OCI-LY1 (cell line): ENCODE measurements at regions not wholly inside any gene's neighbourhood (a gene's known extent, or its start where the extent isn't known, plus 50 kb on each side); places are given as distances from the start of the nearest gene placed in this dataset.

Experiments
- CTCF ChIP-seq: fragments of 200-600 bp; sonication (generic), shearing (Covaris generic); IDR thresholded peaks from 2 replicates; pipeline ENCODE4 v1.5.1; 2017; ENCODE audit warnings: mild to moderate bottlenecking, antibody characterized with exemption, low read length, moderate library complexity, mixed read lengths
- EZH2 ChIP-seq: fragments of 200-600 bp; sonication (generic), shearing (Covaris generic); IDR thresholded peaks from 2 replicates; pipeline ENCODE4 v1.8.0; 2017; ENCODE audit warnings: borderline replicate concordance, mixed run types, mild to moderate bottlenecking, antibody characterized with exemption, low read length, moderate library complexity, mixed read lengths

DNA sequence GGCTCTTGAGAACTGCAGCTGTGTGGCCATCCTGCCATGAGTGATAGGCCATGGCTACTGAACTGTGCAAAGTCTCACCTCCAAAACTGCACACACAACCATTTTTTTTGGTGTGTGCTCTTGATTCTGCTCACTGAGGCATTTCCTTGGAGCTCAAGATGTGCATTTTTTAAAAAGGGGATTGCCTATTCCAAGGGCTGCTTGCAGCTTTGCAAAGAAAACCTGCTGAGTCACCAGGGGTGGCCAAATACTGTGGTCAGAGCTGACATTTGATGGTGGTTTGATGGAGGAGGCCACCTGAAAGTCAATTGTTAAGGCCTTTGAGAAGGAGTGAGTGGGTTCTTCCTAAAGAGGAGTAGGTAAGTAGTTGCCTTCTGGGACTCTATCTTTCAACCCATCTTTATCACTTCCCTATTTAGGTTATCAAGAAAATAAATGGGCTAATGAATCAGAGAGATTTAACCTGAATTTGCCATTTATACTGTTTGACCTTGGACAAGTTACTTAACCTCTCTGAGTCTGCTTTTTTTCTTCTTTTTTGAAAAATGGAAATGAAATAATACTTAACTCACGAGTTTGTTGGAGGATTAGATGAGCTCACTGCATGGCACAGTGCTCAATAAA lies 87.9 kb downstream of the CHST2 start:
- TF ChIP-seq CTCF (no peak), EZH2 (no peak)
